Stimulated activated CD8-positive, alpha-beta memory T cell treated with anti-CD3 and anti-CD28 coated beads, Interleukin-4, amount 100 ng/mL, for 4 hours (primary cell): ENCODE measurements at regions not wholly inside any gene's neighbourhood (a gene's known extent, or its start where the extent isn't known, plus 50 kb on each side); places are given as distances from the start of the nearest gene placed in this dataset.
"Not testable (repeated sequence)": the region's sequence is repeated elsewhere in the genome, so short reads cannot be mapped to it uniquely, and the experiment has no call there.

Experiments
- DNase-seq, 2 donors: peaks; one replicate each; pipeline ENCODE4 v3.0.0-alpha.2; 2020; ENCODE audit warnings: low read depth in 2 of 2, low spot score in 1 of 2

GRCh38 chr5:166724284-166724683 lies 1567.2 kb upstream of the WWC1 start:
- no peak for DNase-seq

DNA sequence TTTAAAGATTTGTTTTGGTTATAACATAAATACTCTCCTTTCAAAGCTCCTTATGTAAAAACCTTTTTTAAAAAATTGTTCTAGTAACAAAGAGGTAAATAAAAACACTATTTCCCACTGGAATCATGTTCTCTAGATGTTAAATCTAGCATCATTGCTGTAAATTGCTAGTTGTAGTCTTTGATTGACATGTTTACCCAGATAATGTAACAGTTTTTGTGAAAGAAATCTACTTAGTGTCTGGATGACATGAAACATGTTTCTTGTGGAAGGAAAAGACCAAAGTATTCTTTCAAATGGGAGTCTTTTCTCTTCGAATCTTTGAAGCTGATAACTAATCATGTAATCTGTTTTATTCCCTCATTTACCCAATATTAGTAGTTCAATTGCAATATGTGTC lies 1565.9 kb upstream of the WWC1 start:
- no peak for DNase-seq

DNA sequence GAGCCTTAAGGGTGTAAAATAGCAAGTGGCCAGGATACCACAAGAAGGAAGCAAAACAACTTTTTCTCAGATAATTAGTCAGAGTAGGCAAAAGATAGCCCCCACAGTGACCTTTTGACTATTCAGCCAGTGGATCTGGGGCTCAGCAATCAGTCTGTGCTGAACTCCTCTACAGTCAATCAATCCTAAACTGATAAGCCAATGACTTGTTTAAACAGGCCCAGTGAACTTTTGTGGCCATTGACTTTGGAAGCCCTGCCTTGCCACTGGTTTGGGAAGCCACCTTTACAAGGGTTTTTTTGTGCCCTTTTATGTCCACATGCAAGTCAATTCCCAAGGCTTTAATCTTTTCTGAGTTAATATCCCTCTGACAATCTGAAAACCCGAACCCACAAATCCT lies 1565.0 kb upstream of the WWC1 start:
- no peak for DNase-seq

- DNase-seq = not testable (repeated sequence)
Observed at GRCh38 chr5:166742951-166743350, 1548.5 kb upstream of the WWC1 start.

- no peak for DNase-seq
Observed at GRCh38 chr5:166746506-166746905, 1544.9 kb upstream of the WWC1 start.

DNA sequence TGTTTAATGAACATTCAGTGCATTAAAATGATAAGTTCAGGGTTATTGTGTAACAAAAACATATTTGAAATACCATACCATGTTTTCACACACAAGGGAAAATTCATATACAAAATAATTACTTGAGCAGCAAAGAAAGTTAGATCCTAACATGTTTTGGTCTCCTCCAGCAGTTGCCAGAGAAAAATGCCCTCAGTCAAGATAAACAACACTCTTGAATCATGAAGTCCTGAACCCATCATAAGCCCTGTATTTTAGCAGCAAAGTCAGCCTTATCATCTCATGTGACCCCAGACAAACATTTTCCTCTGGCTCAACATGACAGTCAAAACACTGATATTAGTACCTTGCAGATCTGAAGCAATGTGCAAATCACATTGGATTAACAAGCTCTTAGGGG lies 1541.1 kb upstream of the WWC1 start:
- DNase-seq = no peak

- DNase-seq = no peak
Observed at GRCh38 chr5:166758151-166758550, 1533.3 kb upstream of the WWC1 start.

DNA sequence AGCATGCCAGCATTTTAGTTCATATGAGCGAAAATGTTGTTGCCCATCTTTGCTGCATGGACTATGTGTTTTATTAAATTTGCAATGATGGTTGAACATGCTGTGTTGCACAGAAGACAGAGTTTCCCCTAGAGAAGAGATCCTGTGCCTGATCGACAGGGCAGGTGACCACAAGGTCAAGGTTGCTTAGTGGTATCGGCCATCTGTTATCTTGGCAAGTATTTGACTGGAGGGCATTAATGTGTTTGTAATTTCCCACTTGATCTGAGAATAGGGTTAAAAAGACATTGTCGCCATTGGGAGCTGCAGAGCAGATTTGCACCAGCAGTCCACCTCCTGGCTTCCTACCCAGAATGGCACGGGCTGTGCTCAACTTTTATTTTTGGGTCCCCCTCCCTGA lies 1523.6 kb upstream of the WWC1 start:
- no peak for DNase-seq

- DNase-seq = no peak
Observed at GRCh38 chr5:166768536-166768935, 1522.9 kb upstream of the WWC1 start.

- DNase-seq = no peak
Observed at GRCh38 chr5:166772770-166773169, 1518.7 kb upstream of the WWC1 start.

- no peak for DNase-seq
Observed at GRCh38 chr5:166781737-166782136, 1509.7 kb upstream of the WWC1 start.

- DNase-seq = no peak
Observed at GRCh38 chr5:166784545-166785078, 1506.8 kb upstream of the WWC1 start.

- DNase-seq = no peak
Observed at GRCh38 chr5:166786178-166786577, 1505.3 kb upstream of the WWC1 start.

GRCh38 chr5:166786889-166787288 lies 1504.6 kb upstream of the WWC1 start:
- no peak for DNase-seq

DNA sequence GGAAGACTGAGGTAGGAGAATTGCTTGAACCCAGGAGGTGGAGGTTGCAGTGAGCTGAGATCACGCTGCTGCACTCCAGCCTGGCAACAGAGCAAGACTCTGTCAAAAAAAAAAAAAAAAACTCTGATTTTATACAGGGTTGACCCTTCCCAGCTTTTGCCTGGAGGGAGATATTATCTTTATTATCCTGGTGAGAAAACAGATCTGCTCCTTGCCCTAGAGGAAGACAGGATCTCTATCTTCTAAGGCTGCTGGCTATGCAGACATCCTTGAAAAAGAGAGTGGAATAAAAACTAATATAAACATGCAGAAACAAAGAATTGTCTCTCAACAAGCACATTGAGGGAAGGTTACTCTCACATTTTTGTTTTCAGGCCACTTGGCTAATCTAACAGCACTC lies 1503.4 kb upstream of the WWC1 start:
- no peak for DNase-seq

- DNase-seq = no peak
Observed at GRCh38 chr5:166795756-166796155, 1495.7 kb upstream of the WWC1 start.

- no peak for DNase-seq
Observed at GRCh38 chr5:166803058-166803457, 1488.4 kb upstream of the WWC1 start.

DNA sequence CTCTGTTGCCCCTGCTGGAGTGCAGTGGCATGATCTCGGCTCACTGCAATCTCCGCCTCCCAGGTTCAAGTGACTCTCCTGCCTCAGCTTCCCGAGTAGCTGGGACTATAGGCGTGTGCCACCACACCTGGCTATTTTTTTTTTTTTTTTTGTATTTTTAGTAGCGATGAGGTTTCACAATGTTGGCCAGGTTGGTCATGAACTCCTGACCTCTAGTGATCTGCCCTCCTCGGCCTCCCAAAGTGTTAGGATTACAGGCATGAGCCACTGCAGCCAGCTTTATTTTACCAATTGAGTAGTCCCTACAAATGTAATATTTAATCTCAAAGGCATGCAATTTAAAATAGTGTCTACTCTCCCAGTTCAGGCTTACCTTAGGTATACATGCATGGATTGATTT lies 1487.2 kb upstream of the WWC1 start:
- not testable (repeated sequence) for DNase-seq

DNA sequence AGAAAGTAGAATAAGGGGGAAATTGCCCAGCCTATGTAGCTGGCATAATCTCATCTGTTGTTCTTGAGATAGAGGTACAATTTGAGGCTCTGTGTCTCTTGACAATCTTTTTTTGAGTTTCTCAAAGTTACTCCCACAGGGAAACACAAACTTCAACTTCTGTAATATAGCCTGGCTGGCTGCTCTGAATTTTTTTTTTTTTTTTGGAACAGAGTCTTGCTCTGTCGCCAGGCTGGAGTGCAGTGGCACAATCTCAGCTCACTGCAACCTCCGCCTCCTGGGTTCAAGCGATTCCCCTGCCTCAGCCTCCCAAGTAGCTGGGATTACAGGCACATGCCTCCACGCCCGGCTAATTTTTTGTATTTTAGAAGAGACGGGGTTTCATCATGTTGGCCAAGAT lies 1486.8 kb upstream of the WWC1 start:
- DNase-seq = not testable (repeated sequence)

GRCh38 chr5:166810093-166810658 lies 1481.3 kb upstream of the WWC1 start:
- not testable (repeated sequence) for DNase-seq

- DNase-seq = no peak
Observed at GRCh38 chr5:166810721-166811120, 1480.7 kb upstream of the WWC1 start.

DNA sequence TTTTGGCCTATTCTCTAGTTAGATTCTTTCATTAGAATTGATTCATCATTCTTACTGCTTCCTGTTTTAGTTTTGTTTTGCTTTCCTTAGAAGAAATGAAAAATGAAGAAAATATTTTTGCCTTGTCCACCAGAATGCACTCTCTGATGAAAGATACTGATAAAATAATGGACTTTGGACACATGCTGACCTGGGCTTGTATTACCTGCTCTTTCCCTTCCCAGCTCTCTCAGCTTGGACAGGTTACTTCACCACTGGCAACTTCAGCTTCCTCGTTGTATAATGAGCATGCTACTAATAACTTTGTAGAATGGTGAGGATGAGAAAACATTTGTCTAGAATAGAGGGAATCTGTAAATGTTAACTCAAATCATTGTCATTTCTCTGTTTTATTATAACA lies 1468.1 kb upstream of the WWC1 start:
- no peak for DNase-seq

GRCh38 chr5:166834246-166834645 lies 1457.2 kb upstream of the WWC1 start:
- DNase-seq = no peak

DNA sequence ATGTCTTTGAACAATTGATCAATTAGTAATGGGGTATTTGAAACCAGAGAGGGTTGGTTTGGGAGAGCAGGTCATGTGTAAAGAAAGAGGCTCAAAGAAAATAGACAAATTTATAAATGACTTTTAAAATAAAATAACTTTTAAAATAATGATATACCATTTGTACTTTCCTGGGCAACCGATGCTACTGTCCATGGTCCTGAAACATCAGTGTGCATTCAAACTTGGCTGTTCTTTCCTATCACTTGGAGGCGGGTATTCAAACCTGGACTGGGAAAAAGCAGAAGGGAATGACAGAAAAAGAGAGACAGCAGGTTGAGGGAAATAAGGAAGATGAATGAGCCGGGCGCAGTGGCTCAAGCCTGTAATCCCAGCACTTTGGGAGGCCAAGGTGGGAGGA lies 1446.4 kb upstream of the WWC1 start:
- DNase-seq = no peak
